SK-N-SH (cell line): ENCODE measurements at regions not wholly inside any gene's neighbourhood (a gene's known extent, or its start where the extent isn't known, plus 50 kb on each side); places are given as distances from the start of the nearest gene placed in this dataset.
A peak's percentile ranks its signal among the peaks of the same experiment; 100 is the strongest.

Experiments
- CTCF ChIA-PET: fragments of 300-600, 350-600 bp; formaldehyde crosslinking; extraction: SDS; loops from one replicate; lab custom pipeline; 2021; lab: Yijun Ruan, JAX
- POLR2A ChIA-PET: fragments of 350-600 bp; sonication (Branson Sonifier 250); formaldehyde crosslinking; extraction: SDS; loops from one replicate; lab custom pipeline; 2020; ENCODE audit warnings: antibody characterized with exemption, inconsistent platforms; lab: Yijun Ruan, JAX
- DNase-seq: peaks from one replicate; pipeline ENCODE4 v3.0.0; 2012
- H2AFZ ChIP-seq: fragments of 200-600 bp; sonication (generic); 2 replicates; pipeline ENCODE4 v1.8.1; 2016; ENCODE audit warnings: antibody characterized with exemption, mild to moderate bottlenecking, low read depth
- H3F3A ChIP-seq: fragments of 200-600 bp; sonication (generic); replicated peaks from 2 replicates; pipeline ENCODE3; 2016; ENCODE audit warnings: antibody characterized with exemption, mild to moderate bottlenecking; ENCODE audit not compliant: insufficient read depth
- H3K27ac ChIP-seq, 2 experiments: fragments of 200-500 bp in 1 of 2; fragments of 200-600 bp in 1 of 2; sonication (Bioruptor generic) in 1 of 2; sonication (generic), shearing (Covaris generic) in 1 of 2; 2 replicates each; pipeline versions ENCODE4 v1.5.1 to v1.6.1; 2014 to 2016; ENCODE audit warnings: low read depth in 2 of 2, inconsistent platforms in 1 of 2, low read length in 1 of 2, mild to moderate bottlenecking in 1 of 2, mixed read lengths in 1 of 2
- H3K27me3 ChIP-seq: fragments of 200-600 bp; sonication (generic), shearing (Covaris generic); 2 replicates; pipeline ENCODE4 v1.6.1; 2016; ENCODE audit warnings: mixed run types; ENCODE audit not compliant: insufficient read depth
- H3K36me3 ChIP-seq, 2 experiments: fragments of 200-500 bp in 1 of 2; fragments of 200-600 bp in 1 of 2; sonication (Bioruptor generic) in 1 of 2; sonication (generic) in 1 of 2; replicated peaks in 1 of 2; 2 replicates each; pipeline versions ENCODE3 to v1.5.1; 2014 to 2016; ENCODE audit warnings: low read length in 1 of 2, mild to moderate bottlenecking in 1 of 2; ENCODE audit not compliant: insufficient read depth in 2 of 2, control insufficient read depth in 1 of 2
- H3K4me1 ChIP-seq, 2 experiments: fragments of 200-500 bp in 1 of 2; fragments of 200-600 bp in 1 of 2; sonication (Bioruptor generic) in 1 of 2; sonication (generic), shearing (Covaris generic) in 1 of 2; 2 replicates each; pipeline versions ENCODE4 v1.5.1 to v1.6.1; 2014 to 2016; ENCODE audit warnings: low read depth in 1 of 2, low read length in 1 of 2, mixed run types in 1 of 2; ENCODE audit not compliant: insufficient read depth in 2 of 2, control insufficient read depth in 1 of 2
- H3K4me2 ChIP-seq: fragments of 200-600 bp; sonication (generic), shearing (Covaris generic); 2 replicates; pipeline ENCODE4 v1.6.1; 2017; ENCODE audit warnings: mixed run types
- H3K4me3 ChIP-seq, 2 experiments: fragments of 200-500 bp in 1 of 2; fragments of 200-600 bp in 1 of 2; sonication (Bioruptor generic) in 1 of 2; sonication (generic), shearing (Covaris generic) in 1 of 2; 2 replicates each; pipeline versions ENCODE4 v1.5.1 to v1.8.1; 2014 to 2016; ENCODE audit warnings: low read depth in 2 of 2, inconsistent platforms in 1 of 2, low read length in 1 of 2, mild to moderate bottlenecking in 1 of 2, mixed read lengths in 1 of 2, moderate library complexity in 1 of 2
- H3K79me2 ChIP-seq: fragments of 200-600 bp; sonication (generic); 2 replicates; pipeline ENCODE4 v1.8.1; 2017; ENCODE audit warnings: mild to moderate bottlenecking; ENCODE audit not compliant: insufficient read depth
- H3K9ac ChIP-seq: fragments of 200-600 bp; sonication (generic); 2 replicates; pipeline ENCODE4 v1.6.1; 2017; ENCODE audit warnings: mixed run types
- H3K9me2 ChIP-seq: fragments of 200-600 bp; sonication (generic); 2 replicates; pipeline ENCODE4 v1.6.1; 2017; ENCODE audit warnings: mixed run types
- H3K9me3 ChIP-seq: fragments of 200-600 bp; sonication (generic); 2 replicates; pipeline ENCODE4 v1.6.1; 2017; ENCODE audit warnings: mixed run types, mild to moderate bottlenecking, moderate library complexity
- H4K20me1 ChIP-seq: fragments of 200-600 bp; sonication (generic); 2 replicates; pipeline ENCODE4 v1.6.1; 2017; ENCODE audit warnings: mild to moderate bottlenecking, mixed run types; ENCODE audit not compliant: insufficient read depth
- CHD2 ChIP-seq: fragments of 150-350 bp; IDR thresholded peaks from 2 replicates; pipeline ENCODE4 v1.6.1; 2018; ENCODE audit warnings: low read length; ENCODE audit not compliant: partially characterized antibody
- FOXJ3 ChIP-seq: sonication (generic); formaldehyde crosslinking; IDR thresholded peaks from 2 replicates; pipeline ENCODE4 v1.5.1; 2020; ENCODE audit warnings: mild to moderate bottlenecking, missing genetic modification reagents
- GABPA ChIP-seq: IDR thresholded peaks from 2 replicates; pipeline ENCODE4 v1.4.0; 2012; ENCODE audit warnings: low read depth, mild to moderate bottlenecking
- GATA2 ChIP-seq: sonication (generic); formaldehyde crosslinking; IDR thresholded peaks from 2 replicates; pipeline ENCODE4 v1.5.0; 2020; ENCODE audit warnings: mild to moderate bottlenecking, missing genetic modification reagents
- MAX ChIP-seq: IDR thresholded peaks from 2 replicates; pipeline ENCODE4 v1.4.0; 2012; ENCODE audit warnings: low read depth
- MEF2A ChIP-seq: IDR thresholded peaks from 2 replicates; pipeline ENCODE4 v1.4.0; 2012; ENCODE audit warnings: low read depth, borderline replicate concordance
- NRF1 ChIP-seq: IDR thresholded peaks from 2 replicates; pipeline ENCODE4 v1.6.1; 2012; ENCODE audit warnings: low read depth, mild to moderate bottlenecking, low read length
- PBX3 ChIP-seq: IDR thresholded peaks from 2 replicates; pipeline ENCODE4; 2012
- RAD21 ChIP-seq: IDR thresholded peaks from 2 replicates; pipeline ENCODE4 v1.6.1; 2012; ENCODE audit warnings: mild to moderate bottlenecking, low read length
- RFX5 ChIP-seq: IDR thresholded peaks from 2 replicates; pipeline ENCODE4 v1.6.1; 2012; ENCODE audit warnings: mild to moderate bottlenecking, improper control_type of control experiment, low read length
- SMC3 ChIP-seq: IDR thresholded peaks from 2 replicates; pipeline ENCODE4 v1.6.1; 2012; ENCODE audit warnings: low read depth, low read length, improper control_type of control experiment
- TEAD4 ChIP-seq: IDR thresholded peaks from 2 replicates; pipeline ENCODE4 v1.4.0; 2012; ENCODE audit warnings: mild to moderate bottlenecking, borderline replicate concordance; ENCODE audit not compliant: insufficient read depth
- YY1 ChIP-seq: IDR thresholded peaks from 2 replicates; pipeline ENCODE4 v1.4.0; 2012; ENCODE audit warnings: low read depth, mild to moderate bottlenecking
- WGBS: methylation state at CpG from one replicate; pipeline ENCODE4 v1.1.6; 2017; ENCODE audit warnings: low lambda C conversion rate; 5-methylcytosine and 5-hydroxymethylcytosine counted together
- TF ChIP-seq, protein P1 (sequence below): fragments of 150-350 bp; IDR thresholded peaks from 2 replicates; pipeline ENCODE4 v1.6.1; 2016; ENCODE audit warnings: mild to moderate bottlenecking, low read depth, low read length

DNA sequence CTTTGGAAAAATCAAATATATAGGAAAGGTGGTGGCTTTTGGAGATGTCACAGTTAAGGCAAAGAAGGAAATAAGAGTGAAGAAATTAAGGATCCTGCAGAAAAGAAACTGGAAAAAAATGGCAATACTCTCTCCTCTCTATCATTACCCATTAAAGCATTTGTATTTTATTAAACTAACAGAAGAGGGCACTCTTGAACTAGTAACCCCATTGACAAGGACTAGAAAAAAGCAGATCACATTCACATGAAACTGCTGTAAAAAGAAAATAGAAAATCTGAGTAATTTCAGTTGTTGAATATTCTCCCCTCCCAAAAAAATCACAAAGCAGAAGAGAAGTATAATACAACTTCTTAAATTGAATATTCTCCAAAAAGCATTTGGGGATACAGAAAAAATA is 104.1 kb upstream of the SLC35B3 start:
- no peaks in the 10 kb centered on the region for H3K27me3 ChIP-seq
- H3K9me3 ChIP-seq: no peaks in the 10 kb centered on the region
- no peak overlapping the region for H3K9ac ChIP-seq
- H4K20me1 ChIP-seq: no peaks in the 10 kb centered on the region
- H3K27ac ChIP-seq: no peak overlapping the region
- H3K4me1 ChIP-seq: no peaks in the 10 kb centered on the region; a peak in 1 of 4 replicates
- no peaks in the 10 kb centered on the region for H3K9me2 ChIP-seq
- H3K4me3 ChIP-seq: no peak overlapping the region; a peak in 1 of 4 replicates
- no peak overlapping the region for H3K4me2 ChIP-seq
- no peaks in the 10 kb centered on the region for H3K36me3 ChIP-seq
- no peaks in the 10 kb centered on the region for H3F3A ChIP-seq
- H2AFZ ChIP-seq: no peak overlapping the region
- DNase-seq: peak; percentile 37
- CTCF ChIA-PET: interaction anchor here (1.0 kb wide), 1 partner anchor 407 kb away, joined by 3 read pairs; no protein-coding TSS in a partner anchor
- TF ChIP-seq RAD21: peak; percentile 69
- TF ChIP-seq MEF2A: no peak
- H3K79me2 ChIP-seq: no peaks in the 10 kb centered on the region
- POLR2A ChIA-PET: no interaction called here

GRCh38 chr6:8536122-8536521 is 100.8 kb upstream of the SLC35B3 start:
- no peak for DNase-seq
- H3K4me2 ChIP-seq: no peak overlapping the region
- ChIA-PET POLR2A (no interaction called here), CTCF (interaction anchor here (1.3 kb wide), 1 partner anchor 405 kb away, joined by 4 read pairs; no protein-coding TSS in a partner anchor)
- TF ChIP-seq PBX3: no peak
- TF ChIP-seq, protein P1, sequence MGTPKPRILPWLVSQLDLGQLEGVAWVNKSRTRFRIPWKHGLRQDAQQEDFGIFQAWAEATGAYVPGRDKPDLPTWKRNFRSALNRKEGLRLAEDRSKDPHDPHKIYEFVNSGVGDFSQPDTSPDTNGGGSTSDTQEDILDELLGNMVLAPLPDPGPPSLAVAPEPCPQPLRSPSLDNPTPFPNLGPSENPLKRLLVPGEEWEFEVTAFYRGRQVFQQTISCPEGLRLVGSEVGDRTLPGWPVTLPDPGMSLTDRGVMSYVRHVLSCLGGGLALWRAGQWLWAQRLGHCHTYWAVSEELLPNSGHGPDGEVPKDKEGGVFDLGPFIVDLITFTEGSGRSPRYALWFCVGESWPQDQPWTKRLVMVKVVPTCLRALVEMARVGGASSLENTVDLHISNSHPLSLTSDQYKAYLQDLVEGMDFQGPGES: no peak
- TF ChIP-seq GATA2 (CRISPR knock-in tag): no peak
- no peak for TF ChIP-seq GABPA
- no peaks in the 10 kb centered on the region for H3F3A ChIP-seq
- H3K9ac ChIP-seq: no peak overlapping the region
- H2AFZ ChIP-seq: no peak overlapping the region
- H3K9me2 ChIP-seq: no peaks in the 10 kb centered on the region
- H3K36me3 ChIP-seq: no peaks in the 10 kb centered on the region
- H4K20me1 ChIP-seq: no peaks in the 10 kb centered on the region
- no peak overlapping the region for H3K27ac ChIP-seq
- H3K4me3 ChIP-seq: no peak overlapping the region
- no peaks in the 10 kb centered on the region for H3K27me3 ChIP-seq
- H3K79me2 ChIP-seq: no peaks in the 10 kb centered on the region
- no peaks in the 10 kb centered on the region for H3K9me3 ChIP-seq
- WGBS: 11% methylated on average over 3 of the region's 3 CpGs
- no peaks in the 10 kb centered on the region for H3K4me1 ChIP-seq

DNA sequence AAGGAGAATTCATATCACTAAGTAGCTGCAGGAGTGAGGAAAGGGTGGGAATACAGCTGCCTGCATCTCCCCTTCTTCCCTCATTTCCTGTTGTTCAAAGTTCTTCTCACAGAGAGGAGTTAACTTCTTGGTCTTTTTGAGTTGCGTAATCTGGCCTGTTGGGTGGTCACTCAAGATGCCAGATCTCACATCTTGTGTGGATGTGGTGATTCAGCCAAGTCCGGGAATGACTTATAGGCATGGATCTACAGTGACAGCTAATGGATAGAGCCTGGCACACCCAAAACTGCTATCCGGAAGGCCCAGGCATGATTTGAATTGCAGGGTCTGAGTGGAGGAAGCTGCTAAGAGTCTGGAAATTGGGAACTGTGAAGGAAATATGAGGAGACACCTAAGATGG is 100.2 kb upstream of the SLC35B3 start:
- Histone ChIP-seq H3F3A (no peaks in the 10 kb centered on the region), H3K4me1 (no peaks in the 10 kb centered on the region), H3K9ac (no peak overlapping the region), H2AFZ (no peak overlapping the region), H3K27ac (no peak overlapping the region), H3K79me2 (no peaks in the 10 kb centered on the region), H3K27me3 (no peaks in the 10 kb centered on the region), H3K4me3 (no peak overlapping the region), H3K36me3 (no peaks in the 10 kb centered on the region), H3K9me2 (no peaks in the 10 kb centered on the region), H3K4me2 (no peak overlapping the region), H4K20me1 (no peaks in the 10 kb centered on the region), H3K9me3 (no peaks in the 10 kb centered on the region)
- no peak for TF ChIP-seq TEAD4
- TF ChIP-seq FOXJ3 (CRISPR knock-in tag): no peak
- TF ChIP-seq NRF1: no peak
- TF ChIP-seq MAX: no peak
- TF ChIP-seq GABPA: no peak
- no peak for TF ChIP-seq SMC3
- TF ChIP-seq CHD2: no peak
- no peak for TF ChIP-seq RFX5
- TF ChIP-seq YY1: no peak
- 41% methylated on average over 3 of the region's 3 CpGs for WGBS
- DNase-seq: no peak
- ChIA-PET CTCF (no interaction called here), POLR2A (no interaction called here)
